ENCODE measurements at regions not wholly inside any gene's neighbourhood (a gene's known extent, or its start where the extent isn't known, plus 50 kb on each side); places are given as distances from the start of the nearest gene placed in this dataset.

DNA sequence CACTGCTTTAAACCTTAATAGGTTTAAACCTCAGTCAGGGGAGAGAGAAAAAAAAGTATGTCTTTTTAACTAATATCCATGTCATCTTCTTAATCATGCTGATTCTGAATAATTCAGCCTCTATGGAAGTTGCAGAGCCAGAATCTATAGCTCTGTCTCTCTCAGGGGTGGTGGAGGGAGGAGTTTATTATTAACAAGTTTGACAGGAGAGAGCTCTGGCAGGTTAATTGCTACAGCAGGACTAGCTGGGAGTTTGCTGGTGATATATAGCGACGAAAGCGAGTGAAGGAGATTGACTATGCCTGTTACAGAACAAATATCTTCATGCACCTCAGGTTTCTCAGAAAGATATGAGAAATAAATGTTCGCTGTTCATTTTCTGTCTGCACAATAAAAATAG is 586.4 kb downstream of the TLE4 start:
- TF ChIP-seq CTCF (conservative IDR thresholded peaks at IDR 0.05) (no peak), EZH2 (IDR thresholded peaks at IDR 0.05; ENCODE audit: low read depth) (no peak)
